NCI-H2029 (cell line): ENCODE measurements at regions not wholly inside any gene's neighbourhood (a gene's known extent, or its start where the extent isn't known, plus 50 kb on each side); places are given as distances from the start of the nearest gene placed in this dataset.

Experiments
- DNase-seq: peaks from one replicate; lab custom pipeline; 2025; lab: John Stamatoyannopoulos, UW

DNA sequence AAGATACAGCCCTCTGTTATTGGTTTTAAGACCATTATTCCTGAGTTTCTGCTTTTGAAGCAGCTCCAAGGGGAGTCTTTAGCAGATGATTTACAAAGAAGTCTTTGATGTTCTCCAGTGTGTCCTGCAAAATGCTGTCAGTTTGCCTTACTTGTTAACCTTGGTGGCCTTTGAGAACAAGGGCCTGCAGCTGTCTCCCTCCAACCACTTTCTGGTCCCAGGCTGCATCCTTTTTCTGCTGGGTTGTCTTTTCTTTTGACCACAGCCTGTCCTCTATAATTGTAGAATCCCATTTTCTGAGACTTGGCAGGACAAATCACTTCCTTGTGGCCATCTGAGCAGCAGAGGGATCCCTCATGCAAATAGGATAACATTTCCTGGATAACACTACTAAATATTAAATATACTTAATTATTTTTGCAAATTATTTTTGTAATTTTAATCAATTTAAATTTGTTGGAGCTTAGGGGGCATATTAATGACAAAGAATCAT lies 281.4 kb downstream of the DMRT2 start:
- DNase-seq = no peak

GRCh38 chr9:1332156-1332555 lies 282.0 kb downstream of the DMRT2 start:
- DNase-seq = no peak

- DNase-seq = no peak
These were observed 285.0 kb downstream of the DMRT2 start for GRCh38 chr9:1335174-1335573.

GRCh38 chr9:1337169-1337568 lies 287.0 kb downstream of the DMRT2 start:
- DNase-seq = no peak

- DNase-seq = no peak
These were observed 290.2 kb downstream of the DMRT2 start for GRCh38 chr9:1340390-1340789.

- no peak for DNase-seq
These were observed 303.1 kb downstream of the DMRT2 start for GRCh38 chr9:1353291-1353690.

GRCh38 chr9:1354086-1354485 lies 303.9 kb downstream of the DMRT2 start:
- no peak for DNase-seq

GRCh38 chr9:1354606-1355005 lies 304.4 kb downstream of the DMRT2 start:
- DNase-seq = no peak

- DNase-seq = no peak
These were observed 305.5 kb downstream of the DMRT2 start for GRCh38 chr9:1355656-1356055.

DNA sequence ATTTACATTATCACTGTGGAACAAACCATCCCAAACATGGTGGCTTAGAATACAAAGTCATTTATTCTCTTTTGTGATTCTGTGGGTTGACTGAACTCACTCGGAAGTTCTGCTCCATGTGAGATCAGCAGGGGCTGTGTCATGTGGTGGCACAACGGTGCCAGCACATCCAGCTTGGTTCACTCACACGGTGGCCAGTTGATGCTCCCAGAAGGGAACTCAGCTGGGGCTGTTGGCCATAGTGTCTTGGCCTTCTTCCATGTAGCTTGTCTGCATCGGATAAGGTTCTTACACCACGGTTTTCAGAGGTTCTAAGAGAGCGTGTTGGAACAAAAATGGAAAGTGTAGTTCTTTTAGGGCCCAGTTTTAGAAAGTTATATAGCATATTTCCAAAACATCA lies 312.7 kb downstream of the DMRT2 start:
- no peak for DNase-seq

- no peak for DNase-seq
These were observed 316.1 kb downstream of the DMRT2 start for GRCh38 chr9:1366276-1366675.

- DNase-seq = no peak
These were observed 319.1 kb downstream of the DMRT2 start for GRCh38 chr9:1369297-1369696.

- no peak for DNase-seq
These were observed 323.3 kb downstream of the DMRT2 start for GRCh38 chr9:1373445-1373844.

DNA sequence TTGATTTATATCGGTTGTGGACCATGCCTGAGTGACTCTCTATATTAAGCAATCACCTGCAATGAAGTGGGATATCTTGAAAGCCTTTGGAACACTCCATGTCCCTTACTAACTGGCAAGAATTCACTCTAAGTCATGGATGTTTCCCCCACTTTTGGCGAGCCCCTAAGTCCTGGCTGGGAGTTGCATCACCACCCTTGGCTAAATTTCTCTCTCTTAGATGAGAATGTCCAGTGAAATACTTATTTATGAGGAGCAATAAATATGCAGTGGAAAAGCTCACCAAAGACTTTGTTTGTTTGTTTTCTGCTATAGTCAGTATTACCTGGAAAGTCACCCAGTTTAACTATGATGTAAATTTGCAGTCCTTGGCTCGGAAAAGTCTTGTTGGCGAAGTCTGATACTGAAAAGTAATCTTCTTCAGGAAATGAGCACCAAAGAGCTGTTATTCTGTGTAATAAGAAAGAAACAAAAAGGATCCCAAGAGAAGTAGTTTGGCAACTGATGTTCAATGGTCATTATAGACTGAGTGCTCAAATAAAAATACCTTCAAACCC lies 333.8 kb downstream of the DMRT2 start:
- no peak for DNase-seq

GRCh38 chr9:1384816-1385215 lies 334.7 kb downstream of the DMRT2 start:
- DNase-seq = no peak

DNA sequence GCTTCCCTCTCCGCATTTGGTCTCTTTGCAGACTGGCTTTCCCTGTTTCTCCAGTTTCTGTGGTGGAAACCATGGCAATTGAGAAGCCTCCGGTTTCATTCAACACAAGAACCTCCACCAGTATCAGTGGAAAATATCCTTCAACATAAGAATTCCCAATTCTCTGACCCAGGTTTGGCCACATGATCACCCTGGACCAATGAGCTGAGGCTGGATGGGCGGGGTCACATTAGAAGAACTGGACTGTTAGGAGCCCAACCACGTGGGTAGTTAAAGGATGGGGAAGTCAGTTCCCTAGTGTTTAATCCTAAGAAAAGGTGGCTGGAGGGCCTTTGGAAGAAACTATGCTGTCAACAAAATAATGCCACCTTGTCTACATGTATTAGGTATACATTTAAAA lies 336.3 kb downstream of the DMRT2 start:
- no peak for DNase-seq

DNA sequence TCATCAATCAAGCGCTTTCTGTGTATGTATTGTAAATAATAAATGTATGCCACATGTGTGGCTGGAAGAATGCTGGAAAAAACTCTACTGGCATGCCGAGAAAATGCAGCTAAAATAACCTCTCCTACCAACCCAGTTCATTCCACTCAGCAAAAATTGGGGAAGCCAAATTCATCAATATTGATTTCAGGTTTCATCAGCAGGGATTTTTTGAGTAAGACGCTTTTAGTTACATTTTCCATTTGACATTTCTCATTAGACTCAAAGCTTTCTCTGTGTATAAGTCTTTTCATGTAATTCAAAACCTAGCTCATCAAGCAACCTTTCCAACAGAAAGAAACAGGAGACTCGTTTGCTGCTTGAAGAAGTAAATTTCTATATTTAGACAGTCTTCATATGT lies 338.1 kb downstream of the DMRT2 start:
- DNase-seq = no peak

GRCh38 chr9:1400983-1401382 lies 350.8 kb downstream of the DMRT2 start:
- no peak for DNase-seq

GRCh38 chr9:1404940-1405339 lies 354.8 kb downstream of the DMRT2 start:
- DNase-seq = no peak

- no peak for DNase-seq
These were observed 361.7 kb downstream of the DMRT2 start for GRCh38 chr9:1411826-1412225.

DNA sequence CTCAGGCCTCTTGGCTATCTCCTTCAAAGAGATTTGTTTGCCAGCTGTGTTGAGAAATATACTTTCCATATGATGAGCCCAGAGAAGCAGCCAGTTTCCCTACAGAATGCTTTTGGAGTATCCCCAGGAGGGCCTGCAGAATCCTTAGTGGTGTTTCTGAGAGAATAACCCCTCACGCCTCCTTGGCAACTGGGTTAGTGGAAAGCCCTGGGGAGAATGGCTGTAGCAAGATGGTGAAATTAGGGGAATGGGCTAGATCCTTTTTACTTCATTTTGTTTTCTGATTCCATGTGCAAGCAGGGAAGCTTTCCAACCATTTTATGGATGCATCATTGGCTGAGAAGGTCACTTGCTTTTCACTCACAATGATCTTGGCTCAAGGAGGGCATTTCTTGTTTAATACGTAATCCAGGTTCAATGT lies 364.6 kb downstream of the DMRT2 start:
- DNase-seq = no peak

- DNase-seq = no peak
These were observed 365.0 kb downstream of the DMRT2 start for GRCh38 chr9:1415146-1415545.

- no peak for DNase-seq
These were observed 366.1 kb downstream of the DMRT2 start for GRCh38 chr9:1416261-1416660.

DNA sequence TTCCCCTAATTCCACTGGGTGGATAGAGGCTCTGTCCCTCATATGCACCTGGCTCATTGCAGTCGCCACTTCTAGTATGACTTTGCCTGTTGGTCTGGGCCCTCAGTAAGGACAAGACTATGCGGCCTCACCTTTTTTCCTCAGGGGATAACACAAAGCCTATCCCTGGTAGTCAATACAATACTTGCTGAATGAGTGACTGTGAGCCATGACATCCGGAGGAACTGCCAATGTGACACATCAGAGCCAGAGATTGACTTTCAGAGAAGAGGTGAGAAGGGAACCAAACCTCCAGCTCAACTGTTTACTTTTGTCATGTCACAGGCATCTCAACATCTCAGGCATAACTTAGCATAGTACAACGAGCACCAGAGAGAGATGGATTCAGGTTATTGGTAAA lies 371.3 kb downstream of the DMRT2 start:
- DNase-seq = no peak

- no peak for DNase-seq
These were observed 377.7 kb downstream of the DMRT2 start for GRCh38 chr9:1427875-1428274.
